NCI-H446 (cell line): ENCODE measurements at regions not wholly inside any gene's neighbourhood (a gene's known extent, or its start where the extent isn't known, plus 50 kb on each side); places are given as distances from the start of the nearest gene placed in this dataset.

Experiments
- DNase-seq, 2 experiments: peaks; one replicate each; lab custom pipeline; 2025; lab: John Stamatoyannopoulos, UW

DNA sequence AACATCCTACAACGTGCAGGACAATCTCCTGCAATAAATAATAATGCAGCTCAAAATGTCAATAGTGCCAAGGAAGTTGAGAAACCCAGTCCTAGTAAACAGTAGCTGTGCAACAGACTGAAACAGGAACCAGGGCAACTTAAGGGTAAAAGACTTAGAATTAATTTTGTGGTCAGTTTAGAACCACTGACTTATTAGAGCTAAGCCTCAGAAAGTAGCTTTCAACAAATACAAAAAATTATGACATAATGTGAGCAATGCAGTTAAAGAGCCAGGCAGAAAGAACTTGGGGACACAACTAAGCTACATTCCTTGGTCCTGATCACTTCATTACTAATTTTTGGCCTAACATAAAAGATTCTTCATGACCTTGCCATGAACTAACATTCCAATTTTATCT lies 195.4 kb downstream of the MACC1 start:
- DNase-seq, result no peak

DNA sequence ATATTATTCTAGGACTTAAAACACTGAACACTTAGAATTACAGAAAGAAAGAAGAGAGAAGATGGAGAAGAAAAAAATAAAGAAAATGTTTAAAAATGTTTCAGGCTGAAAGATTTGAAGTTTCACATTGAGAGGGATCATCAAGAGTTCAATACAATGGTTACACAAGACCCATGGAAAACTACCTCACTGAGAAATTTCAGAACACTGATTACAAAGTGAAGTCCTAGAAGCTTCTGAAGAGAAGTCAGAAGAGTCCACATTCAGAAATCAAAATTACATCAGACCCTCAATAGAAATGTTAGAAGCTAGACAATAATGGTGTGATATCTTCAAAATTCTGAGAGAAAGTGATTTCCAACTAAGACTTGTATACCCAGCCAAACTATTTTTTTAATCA lies 196.1 kb downstream of the MACC1 start:
- no peak for DNase-seq

DNA sequence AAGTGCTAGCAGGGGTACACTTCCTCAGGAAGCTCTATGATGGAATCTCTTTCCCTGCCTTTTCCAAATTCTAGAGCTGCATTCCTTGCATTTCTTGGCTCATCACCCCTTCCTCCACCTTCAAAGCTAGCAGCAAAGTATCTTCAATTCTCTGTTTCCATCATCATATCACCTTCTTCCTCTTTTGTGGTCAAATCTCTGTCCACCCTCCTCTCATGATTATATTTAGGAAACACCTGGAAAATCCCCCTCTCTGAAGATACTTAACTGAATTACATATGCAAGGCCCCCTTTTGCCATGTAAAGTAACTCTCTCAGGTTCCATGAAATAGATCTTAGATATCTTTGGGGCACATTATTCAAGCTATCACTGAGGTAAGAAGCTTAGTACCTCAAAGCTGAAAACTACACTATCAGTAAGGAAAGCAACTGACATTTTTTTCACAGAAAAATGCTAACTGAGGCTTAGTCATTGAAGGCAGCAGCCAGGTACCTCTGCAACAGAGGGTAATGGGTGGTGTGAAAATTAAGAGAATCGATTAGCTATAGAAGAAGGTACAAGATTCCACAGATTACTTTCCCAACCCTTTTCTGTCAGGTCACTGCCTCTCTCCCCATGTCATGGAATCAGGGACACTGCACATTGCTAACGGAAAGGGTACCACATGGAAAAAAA lies 197.3 kb downstream of the MACC1 start:
- DNase-seq, result no peak

DNA sequence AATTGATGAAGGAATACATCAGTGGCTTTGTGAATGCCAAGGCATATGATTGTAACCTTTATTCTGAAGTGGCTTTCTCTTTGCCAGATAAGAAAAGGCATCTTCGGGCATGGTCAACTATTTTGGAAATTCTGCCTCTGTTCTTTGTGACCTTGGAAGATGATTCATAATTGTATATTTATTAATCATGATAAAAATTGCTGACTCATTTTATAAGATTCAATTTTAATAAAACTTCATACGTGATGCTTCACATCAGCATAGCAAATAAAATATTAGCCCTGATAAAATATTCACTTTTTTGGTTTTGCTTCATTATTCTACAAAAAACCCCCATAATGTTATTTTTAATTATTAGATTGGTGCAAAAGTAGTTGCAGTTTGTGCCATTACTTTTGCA lies 200.5 kb downstream of the MACC1 start:
- no peak for DNase-seq

DNA sequence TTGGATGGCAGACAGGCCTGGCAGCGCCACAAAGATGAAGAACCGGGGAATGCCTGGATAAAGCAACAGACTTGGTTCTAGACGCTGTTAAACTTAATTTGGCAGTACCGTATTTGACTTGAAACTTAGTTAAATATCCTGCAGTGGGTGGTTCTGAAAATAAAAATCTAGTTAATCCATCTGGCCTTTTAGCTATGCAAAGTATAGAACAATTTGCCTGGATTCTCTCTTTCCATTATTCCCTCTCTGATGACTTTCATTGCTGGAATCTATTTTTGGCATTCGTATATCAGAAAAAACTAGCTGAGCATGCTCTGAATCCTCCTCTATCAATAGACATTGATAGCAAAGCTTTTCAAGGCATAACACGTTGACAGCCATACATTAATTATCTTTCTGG lies 203.6 kb downstream of the MACC1 start:
- peak; percentile 7 to 17 for DNase-seq

DNA sequence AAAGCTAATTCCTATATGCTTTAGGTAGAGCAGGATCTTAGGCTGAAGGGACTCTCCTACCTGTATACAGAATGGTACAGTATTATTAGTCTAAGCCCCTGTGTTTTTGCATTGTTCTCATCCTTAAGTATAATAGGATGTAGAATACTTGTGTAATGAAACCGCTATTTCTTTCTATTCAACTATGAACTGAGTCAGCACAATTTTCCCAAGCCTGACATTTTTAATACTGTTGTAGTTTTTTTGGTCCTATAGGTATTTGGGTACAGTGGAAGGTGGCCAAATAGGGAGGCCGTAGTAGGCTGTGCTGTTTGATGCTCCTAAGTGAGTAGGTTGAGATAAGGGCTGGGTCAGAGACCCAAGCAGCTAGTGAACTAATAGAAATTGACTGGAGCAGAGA lies 205.1 kb downstream of the MACC1 start:
- no peak for DNase-seq

DNA sequence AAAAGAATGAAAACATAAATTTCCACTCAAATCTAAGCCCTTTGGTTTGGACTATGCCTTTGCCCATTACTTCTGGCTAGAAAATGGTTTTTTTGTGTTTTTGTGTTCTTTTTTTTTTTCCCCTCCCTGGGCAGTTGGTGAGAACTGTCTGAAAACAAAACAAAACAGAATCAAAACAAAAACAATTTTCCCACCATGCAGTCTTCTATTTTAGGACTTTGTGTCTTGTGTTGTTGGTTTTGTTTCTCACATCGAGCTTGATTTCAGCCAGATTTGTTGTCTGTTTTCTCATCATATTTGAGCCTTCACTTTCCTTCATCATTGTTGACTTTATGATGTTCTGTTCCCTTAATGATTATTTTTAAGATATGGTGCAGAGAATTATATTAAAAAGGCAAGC lies 206.3 kb downstream of the MACC1 start:
- DNase-seq, result no peak

DNA sequence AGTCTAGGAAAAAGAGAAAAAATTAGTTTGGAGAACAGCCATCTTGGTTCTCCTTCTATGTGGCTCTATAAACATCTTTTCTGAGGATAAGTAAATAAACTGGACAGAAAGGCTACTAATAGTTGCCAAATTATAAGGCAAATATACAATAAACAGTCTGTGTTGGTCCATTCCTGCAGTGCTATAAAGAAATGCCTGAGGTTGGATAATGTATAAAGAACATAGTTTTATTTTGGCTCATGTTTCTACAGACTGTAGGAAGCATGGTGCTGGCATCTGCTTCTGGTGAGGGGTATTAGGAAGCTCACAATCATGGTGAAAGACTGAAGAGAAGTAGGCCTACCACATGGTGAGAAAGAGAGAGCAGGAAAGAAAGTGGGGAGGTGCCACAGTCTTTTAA lies 209.7 kb downstream of the MACC1 start:
- no peak for DNase-seq

DNA sequence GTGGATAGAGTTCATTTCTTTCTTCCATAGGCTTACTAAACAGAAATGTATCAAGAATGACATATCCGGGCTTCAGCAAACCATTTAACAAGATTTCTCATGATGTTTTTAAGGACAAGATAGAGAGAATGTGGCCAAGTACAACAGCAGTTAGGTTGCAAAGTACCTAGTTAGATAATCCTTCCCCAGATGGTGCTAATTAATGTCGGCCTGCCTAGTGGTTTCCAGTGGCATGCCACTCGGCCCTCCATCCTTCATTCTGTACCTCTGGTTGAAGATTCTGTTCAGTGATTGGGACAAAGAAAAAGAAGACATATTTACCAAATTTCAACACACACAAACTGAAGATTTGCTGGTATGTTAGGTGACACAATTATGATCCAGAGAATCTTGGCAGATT lies 212.1 kb downstream of the MACC1 start:
- no peak for DNase-seq

DNA sequence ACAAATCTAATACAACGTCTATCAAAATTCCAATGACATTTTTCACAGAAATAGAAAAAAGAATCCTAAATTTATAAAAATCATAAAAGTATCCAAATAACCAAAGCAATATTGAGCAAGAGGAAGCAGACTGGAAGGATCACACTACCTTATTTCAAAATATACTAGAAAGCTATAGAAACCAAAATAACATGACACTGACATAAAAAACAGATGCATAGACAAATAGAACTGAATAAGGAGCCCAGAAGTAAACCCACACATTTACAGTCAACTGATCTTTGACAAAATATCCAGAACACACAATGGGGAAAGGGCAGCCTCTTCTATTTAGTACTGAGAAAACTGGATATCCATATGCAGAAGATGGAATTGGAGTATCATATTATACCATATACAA lies 217.5 kb downstream of the MACC1 start:
- no peak for DNase-seq

DNA sequence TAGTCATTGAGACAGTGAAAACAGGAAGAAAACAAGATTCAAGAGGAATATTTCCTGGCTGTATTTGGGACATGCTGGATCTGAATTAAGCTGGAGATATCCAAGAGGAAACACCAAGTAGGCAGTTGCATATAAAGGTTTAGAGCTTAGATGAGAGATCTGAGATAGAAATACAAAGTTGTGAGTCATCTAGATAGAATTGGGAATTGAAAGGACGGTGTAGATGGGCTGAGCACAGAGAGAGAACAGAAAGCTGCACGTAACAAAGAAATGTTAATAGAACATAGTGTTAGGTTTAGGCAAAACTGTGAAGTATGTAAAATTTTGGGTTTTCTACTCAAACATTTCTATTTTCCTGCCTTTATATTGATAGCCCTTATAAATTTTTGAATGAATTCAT lies 218.5 kb upstream of the TMEM196 start:
- DNase-seq, result no peak

DNA sequence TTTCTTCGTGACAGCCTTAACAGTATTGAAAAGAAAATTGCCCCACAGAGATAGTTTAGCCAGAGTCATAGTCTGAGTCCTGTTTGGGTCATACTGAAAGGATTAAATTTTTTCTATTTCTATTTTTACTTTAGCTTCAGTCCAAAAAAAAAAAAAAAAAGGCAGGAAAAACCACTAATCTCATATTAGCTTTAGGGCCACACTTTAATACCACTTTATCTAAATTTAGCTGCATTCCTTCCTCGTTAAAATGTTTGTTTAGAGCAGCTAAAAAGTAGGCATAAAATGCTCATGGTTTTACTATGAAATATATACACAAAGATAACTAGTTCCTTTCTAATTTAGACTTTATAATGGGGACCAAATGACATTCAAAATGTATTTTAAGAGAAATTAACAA lies 216.5 kb upstream of the TMEM196 start:
- DNase-seq, result no peak

DNA sequence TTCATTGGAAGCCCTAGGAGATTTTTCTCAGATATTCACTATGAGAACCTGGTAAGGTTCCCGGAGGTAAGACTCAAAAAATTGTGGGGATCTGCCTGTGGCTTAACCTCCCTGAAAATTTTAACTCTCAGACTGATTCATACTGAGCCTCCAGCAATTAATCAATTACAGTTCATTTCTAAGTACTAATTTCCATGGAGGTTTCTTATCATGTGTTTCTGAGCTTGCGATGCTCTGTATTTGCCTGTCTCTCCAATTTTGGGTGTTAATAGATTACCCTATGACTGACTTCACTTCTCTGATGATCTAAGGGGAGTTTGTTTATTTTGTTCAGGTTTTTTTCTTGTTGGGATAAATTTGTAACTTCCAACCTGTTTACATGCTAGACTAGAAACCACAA lies 215.4 kb upstream of the TMEM196 start:
- no peak for DNase-seq

DNA sequence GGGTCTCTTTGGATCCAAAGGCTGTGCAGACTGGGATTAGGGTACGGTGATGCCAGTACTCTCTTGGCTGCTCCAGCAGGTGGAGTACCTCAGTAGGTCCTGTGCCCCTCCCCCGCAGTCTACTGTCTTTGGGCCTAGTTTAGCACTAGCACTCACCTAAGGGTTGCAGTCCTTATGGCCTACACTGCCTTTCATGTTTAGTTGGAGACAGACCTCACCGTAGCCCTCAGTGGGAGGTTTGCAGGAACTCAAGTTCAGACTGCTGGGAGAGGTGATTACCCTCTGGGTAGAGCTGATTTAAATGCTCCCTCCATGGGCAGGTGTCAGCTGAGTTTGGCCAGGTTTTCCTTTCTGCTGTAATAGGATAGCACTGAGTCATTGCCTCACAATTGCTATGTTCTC lies 210.8 kb upstream of the TMEM196 start:
- DNase-seq, result no peak

DNA sequence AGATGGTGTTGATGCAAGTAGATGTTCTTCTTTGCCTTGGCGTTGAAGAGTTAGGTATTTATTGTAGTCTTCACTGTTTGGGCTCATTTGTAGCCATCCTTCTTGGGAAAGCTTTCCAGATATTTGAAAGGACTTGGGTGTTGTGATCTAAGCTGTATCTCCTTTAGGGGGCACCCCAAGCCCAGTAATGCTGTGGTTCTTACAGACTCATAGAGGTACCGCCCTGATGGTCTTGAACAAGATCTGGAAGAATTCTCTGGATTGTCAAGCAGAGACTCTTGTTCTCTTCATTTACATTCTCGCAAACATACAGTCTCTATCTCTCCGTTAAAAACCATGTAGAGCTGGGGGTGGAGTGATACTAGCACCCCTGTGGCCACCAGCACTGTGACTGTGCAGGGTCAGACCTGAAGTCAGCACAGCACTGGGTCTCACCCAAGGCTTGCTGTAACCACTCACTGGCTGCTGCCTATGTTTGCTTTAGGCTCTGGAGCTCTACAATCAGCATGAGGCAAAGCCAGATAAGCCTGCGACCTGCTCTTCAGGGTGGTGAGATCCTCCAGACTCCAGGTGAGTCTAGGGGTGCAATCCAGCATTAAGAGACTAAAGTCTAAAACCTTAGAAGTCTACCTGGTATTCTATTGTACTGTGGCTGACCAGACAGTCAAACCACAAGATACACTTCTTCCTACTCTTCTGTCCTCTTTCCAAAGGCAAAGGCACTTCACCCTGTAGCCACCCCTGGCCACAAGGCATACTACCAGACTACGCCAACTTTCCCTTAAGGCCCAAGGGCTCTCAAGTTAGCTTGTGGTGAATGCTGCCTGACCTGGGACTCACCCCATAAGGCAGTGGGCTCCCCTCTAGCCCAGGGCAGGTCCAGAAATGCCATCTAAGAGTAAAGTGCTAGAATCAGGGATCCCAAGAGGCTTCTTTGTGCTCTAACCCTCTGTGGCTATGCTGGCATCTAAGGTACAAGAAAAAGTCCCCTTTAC lies 209.7 kb upstream of the TMEM196 start:
- peak; percentile 65 to 73 for DNase-seq

DNA sequence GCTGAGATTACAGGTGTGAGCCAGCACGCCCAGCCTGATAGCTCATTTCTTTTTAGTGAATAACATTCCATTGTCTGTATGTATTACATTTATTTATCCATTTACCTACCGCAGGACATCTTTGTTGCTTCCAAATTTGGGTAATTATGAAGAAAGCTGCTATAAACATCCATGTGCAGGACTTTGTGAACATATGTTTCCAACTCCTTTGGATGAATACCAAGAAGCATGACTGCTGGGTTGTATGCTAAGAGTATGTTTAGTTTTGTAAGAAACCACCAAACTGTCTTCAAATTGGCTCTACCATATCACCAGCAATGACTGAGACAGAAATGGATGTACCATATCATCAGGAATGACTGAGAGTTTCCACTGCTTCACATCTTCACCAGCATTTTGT lies 200.2 kb upstream of the TMEM196 start:
- DNase-seq, result peak in 1 of 2 experiments; percentile 10

DNA sequence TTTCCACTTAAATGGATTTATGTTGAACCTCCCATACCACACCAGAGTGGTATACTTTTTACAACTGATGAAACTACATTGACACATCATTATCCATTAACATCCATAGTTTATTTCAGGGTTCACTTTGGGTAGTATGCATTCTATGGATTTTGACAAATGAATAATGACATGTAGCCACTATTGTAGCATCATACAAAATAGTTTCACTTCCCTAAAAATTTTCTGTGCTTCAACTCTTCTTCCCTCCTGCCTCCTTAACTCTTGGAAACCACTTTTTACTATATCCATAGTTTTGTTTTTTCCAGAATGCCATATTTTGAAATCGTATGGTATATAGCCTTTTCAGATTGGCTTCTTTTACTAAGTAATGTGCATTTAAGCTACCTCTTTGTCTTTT lies 199.5 kb upstream of the TMEM196 start:
- no peak for DNase-seq

DNA sequence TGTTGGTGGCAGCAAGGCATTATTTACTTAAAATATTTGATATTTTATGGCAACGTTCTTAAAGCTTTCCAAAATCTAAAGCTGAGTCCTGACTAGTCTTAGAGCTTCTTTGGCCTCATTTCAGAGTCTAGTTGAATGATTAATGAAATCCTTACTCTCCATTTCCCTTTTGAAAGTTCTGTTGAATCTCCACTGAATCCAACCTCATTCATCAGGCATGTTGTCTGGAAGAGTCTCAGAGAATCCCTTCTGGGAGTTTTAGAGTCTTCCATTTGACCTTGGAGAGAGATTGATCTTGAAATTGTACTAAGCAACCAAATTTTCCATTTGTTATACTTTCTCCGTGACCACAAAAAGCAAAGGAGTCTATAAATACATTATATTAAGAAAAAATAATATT lies 198.5 kb upstream of the TMEM196 start:
- DNase-seq, result no peak

DNA sequence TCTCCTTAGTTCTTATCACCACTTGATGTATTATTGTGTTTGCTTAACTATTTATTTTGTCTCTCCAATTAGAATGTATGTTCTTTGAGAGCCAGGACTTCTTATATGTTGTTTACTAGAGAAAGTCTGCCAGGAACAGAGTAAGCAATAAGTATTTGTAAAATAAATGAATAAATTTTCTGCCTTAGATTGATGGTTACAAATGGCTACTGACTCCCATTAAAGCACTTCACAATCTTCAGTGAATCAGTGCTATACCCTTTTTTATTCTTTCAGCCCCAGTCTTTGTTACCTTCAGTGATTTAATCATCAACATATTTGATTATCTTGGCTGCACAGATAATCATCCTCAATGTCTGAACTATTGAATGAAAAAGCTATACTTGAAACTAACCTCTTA lies 197.1 kb upstream of the TMEM196 start:
- DNase-seq, result no peak

DNA sequence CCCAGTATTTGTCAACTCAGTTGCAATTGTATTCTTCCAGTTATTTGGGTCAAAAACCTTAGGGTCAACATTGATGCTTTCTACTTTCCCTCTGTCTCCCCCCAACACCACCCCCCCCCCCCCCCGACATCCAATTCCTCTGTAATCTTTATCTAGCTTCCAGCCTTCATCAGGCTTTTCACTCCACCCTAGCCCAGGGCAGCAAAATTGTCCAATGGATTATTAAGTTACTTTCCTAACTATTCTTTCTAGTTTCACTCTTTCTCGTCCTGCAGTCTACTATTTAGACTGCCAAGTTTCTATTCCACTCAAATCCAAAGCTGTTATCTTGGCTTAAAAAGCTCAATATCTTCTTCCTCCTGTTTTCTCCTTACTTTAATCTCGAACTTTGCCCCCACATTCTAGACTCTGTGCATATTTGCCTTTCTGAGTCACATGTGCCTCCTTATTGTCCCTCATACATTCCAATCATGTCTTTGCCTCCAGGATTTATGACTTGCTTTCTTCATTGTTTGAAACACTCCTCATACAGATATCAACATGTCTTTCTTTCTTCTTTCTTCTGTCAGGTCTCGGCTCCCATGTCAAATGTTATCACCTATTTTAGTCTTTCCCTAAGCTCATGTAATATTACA lies 196.6 kb upstream of the TMEM196 start:
- no peak for DNase-seq

DNA sequence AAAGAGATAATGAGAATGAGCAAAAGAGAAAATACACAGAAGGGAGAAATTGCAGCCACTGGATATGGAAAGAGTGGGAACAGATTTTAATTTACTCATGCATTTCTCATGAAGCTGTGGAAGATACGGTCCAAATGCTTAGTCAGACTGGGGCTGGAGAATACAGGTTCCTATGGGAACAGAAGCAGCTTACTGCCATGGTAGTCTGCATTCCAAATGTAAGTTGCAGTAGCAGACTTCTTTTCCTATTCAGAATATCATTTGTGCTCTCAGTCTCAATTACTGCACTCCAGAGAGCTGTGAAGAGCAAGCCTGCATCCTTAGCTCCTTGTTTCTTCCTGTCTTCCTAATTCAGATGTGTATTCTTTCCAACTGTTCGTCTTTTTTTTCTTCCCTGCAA lies 190.8 kb upstream of the TMEM196 start:
- peak in 1 of 2 experiments; percentile 6 for DNase-seq

DNA sequence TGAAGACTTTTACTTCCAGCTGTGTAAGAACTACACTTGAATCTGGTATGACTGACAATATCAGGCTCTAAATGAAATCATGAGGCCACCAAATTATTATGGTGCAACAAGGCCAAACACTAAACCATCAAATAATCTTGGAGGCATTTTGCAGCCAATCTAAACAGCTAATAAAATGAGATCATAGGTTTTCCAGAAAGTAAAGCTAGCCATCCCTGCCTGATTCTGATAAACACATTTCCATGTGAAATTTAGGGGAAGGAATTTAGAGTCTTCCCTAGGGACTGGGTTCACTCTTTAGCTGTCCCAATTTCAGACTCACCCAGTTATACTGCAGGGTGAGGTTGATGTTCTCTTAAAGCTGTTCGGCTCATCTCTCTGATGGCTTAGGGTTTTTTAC lies 190.3 kb upstream of the TMEM196 start:
- DNase-seq, result no peak

DNA sequence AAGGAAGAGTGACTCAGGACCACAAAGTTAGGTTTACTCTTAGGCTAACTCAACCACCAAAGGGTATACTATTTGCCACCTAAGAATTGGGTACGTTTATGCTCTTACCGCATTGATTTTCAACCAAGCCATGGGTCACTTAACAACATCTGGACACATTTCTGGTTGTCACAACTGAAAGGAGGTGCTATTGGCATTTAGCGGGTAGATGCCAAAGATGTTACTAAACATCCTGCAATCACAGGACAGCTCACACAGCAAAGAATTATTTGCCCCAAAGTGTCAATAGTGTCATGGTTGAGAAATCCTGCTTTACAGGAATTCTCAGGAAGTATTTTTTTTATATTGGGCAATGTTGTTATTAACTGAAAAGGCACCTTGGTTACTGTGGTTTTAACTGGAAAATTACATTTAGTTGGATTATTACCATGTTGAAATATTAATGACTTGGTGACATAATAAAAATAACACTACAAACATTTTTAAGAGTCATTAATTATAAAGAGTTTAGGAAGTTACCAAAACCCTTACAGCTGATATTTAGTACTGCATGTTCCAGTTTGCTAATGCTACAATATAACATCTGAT lies 185.0 kb upstream of the TMEM196 start:
- DNase-seq, result no peak
